ENCODE measurements at regions not wholly inside any gene's neighbourhood (a gene's known extent, or its start where the extent isn't known, plus 50 kb on each side); places are given as distances from the start of the nearest gene placed in this dataset.

GRCh38 chr4:124396333-124396732 is 316.2 kb downstream of the ANKRD50 start:
- ATAC-seq: no peak

DNA sequence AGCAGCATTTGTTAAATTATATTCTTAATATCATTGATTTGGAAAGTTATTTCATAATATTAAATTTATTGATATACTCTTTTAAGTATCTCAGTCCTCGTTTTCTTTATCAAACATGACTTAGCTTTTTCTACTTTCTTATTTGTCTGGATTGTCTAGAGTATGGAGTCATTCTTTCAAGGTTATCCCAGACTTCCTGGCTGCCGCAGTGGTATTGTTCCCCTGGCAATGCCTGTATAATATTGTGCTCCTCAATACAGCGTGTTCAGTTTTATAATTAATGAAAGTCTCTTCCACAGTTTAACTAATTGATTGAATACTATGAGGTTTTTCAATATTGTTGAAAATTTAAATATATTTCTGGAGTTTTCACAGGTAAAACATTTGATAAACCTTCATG is 310.9 kb downstream of the ANKRD50 start:
- ATAC-seq: no peak

GRCh38 chr4:124409044-124409443 is 303.5 kb downstream of the ANKRD50 start:
- ATAC-seq: no peak

- no peak for ATAC-seq
Observed at GRCh38 chr4:124414276-124415040, 298.1 kb downstream of the ANKRD50 start.

GRCh38 chr4:124415146-124415545 is 297.4 kb downstream of the ANKRD50 start:
- ATAC-seq: no peak

GRCh38 chr4:124417371-124417770 is 295.2 kb downstream of the ANKRD50 start:
- ATAC-seq: no peak

GRCh38 chr4:124420166-124420695 is 292.3 kb downstream of the ANKRD50 start:
- ATAC-seq: no peak

DNA sequence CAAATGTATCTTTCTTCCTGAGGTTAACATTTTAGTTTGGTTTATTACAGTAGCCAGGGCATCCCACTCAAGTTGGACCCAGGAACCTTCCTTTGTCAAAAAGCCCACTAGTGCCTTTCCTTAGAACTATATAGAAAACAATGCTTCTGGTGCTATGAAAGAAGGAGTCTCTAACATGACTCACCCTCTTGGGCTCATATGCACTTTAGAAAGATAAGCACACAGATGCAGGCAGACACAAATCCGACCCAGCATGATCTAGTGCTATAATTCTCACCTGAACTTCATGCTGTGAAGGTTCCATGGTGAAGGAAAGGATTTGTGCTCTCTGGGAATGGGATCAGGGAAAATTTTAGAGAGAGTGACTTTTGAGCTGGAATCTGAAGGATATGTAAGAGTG is 289.4 kb downstream of the ANKRD50 start:
- no peak for ATAC-seq

- no peak for ATAC-seq
Observed at GRCh38 chr4:124426279-124426678, 286.3 kb downstream of the ANKRD50 start.

GRCh38 chr4:124427095-124427767 is 285.3 kb downstream of the ANKRD50 start:
- ATAC-seq: no peak

DNA sequence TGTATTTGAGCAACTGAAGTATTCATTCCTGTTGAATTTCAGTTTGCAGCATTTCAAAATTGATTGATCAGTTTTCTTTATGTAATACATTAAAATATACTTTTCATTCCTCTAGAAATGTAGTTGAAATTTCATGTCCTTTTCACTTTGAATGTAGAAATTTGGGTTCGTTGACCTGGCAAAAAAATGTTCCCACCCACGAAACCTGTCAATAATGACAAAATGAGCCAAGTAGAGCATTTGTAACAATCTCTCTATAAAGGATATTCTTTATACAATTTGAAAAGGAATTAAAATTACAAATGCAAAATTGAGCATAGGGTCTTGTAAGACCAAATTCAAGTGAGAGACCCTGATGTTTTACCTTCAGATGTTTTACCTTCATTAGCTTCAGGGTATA is 283.9 kb downstream of the ANKRD50 start:
- no peak for ATAC-seq

GRCh38 chr4:124429746-124430250 is 282.7 kb downstream of the ANKRD50 start:
- ATAC-seq: no peak

GRCh38 chr4:124431653-124432192 is 280.8 kb downstream of the ANKRD50 start:
- no peak for ATAC-seq

DNA sequence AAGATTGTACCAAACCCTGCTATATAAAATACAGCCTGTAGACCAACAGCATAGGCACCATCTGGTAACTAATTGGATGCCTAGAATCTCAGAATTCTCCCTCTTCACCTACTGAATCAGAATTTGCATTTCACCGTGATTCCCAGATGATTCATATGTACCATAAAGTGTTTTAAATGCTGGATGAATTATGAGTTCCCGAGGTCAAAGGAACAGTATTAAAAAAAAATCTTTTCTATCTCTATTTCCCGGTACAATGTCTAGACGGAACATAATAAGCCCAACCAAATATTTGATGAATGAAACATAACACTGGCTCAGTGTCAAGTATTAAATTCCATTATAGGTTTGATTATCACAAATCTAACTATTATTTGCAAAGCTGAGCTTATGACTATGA is 280.0 kb downstream of the ANKRD50 start:
- ATAC-seq: no peak

DNA sequence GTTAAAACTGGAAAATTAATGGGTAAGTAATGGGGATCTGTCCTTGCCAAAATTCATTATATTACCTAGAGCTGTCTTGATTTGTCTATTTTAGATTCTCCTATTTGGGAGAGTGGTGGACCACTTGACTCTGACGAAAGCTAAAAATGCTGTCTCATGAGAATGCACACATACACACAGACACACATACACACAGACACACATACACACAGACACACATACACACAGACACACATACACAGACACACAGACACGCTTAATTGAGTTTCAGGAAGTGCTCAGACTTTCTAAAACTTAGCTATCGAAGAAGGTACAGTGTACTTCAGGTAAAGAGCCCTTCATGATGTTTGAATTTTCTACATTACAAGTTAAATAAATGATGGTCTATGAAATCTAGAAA is 279.5 kb downstream of the ANKRD50 start:
- ATAC-seq: no peak

DNA sequence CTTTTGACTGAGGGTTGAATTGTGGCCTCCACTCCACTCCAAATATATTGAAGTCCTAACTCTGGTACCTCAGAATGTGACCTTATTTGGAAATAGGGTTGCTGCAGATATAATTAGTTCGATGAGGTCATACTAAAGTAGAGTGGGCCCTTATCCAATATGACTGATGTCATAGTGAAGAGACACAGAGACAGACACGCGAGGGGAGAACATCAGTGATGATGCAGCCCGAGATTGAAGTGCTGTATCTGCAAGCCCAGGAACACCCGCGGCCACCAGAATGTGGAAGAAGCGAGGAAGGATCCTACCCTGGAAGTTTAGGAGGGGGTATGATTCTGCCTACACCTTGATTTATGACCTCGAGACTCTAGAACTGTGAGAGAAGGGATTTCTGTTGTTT is 279.0 kb downstream of the ANKRD50 start:
- ATAC-seq: no peak

DNA sequence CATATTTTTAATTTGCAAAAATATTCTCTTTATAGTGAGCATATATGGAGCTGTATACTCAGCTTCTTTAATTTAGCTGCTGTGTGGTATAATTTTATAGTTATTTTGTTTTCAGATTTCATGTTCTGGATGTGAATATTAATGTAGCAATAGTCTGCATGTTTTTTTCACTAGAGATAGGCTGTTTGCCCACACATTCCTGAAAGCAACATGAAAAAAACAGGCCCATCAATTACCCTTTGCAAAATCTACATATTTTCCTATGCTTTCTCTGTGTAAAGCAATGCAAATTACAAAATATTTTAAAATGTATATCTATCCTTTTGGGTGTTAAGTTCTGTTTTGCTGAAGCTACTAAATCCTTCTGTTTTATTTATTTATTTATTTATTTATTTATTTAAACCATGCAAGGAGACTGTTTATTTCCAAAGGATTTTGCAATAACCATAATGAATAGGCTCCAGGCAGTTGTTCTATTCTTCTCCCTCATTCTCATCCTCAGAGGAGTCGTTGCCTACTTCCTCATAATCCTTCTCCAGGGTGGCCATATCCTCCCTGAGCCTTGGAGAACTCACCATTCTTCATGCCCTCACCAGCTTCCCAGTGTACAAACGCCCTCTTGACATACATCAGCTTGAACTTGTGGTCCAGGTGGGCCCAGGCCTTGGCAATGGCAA is 277.1 kb downstream of the ANKRD50 start:
- ATAC-seq: no peak

DNA sequence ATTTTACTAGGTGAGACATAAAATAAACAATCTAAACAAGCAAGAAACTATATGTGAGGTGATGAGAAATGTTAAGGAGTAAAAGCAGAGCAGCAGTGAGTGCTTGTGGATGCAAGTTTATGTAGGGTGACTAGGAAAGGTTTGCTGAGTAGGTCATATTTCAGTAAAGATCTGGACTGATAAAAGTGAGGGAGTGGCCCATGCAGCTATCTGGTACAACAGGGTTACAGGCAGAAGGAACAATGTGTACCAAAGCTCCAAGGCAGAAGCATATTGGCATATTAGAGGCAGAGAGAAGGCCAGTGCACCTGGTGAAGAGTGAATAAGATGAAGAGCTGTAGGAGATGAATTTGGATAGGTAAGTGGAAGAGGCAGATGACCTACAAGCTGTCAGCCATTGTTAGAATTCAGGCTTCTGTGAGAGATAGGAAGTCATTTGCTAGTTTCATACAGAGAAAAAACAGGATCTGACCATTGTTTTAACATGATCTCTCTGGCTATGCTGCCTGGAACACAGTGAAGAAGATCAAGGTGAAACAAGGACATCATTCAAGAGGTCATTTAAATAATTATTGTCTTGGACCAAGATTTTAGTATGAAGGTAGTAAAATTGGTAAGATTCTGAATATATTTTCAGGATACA is 274.6 kb downstream of the ANKRD50 start:
- no peak for ATAC-seq

- no peak for ATAC-seq
Observed at GRCh38 chr4:124445071-124445470, 267.5 kb downstream of the ANKRD50 start.

- no peak for ATAC-seq
Observed at GRCh38 chr4:124449881-124450280, 262.7 kb downstream of the ANKRD50 start.

GRCh38 chr4:124450851-124451250 is 261.7 kb downstream of the ANKRD50 start:
- no peak for ATAC-seq

DNA sequence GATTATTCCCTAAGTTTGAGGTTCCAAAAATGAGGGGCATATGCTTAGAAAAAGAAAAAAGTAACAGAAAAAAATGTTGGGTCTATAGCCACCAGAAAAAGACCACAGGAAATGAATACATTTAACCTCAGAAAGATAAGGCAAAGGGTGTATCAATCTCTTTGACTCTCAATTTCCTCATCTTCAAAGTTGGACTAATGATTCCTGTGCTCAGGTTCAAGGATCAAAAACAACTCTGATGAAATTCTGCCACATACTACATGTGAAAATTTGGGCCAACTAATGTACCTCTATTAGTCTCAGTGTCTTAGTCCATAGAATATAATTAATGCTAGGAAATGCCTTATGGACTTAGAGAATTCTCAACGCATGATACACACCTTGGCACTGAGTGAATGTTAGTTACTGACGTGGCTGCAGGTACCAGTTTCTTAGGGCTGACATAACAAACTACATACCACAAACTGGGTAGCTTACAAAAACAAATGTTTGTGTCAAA is 257.7 kb downstream of the ANKRD50 start:
- ATAC-seq: no peak

Data from activated CD4-positive, CD25-positive, alpha-beta regulatory T cell treated with anti-CD3 and anti-CD28 coated beads, Interleukin-2, amount 50 U/mL, for 24 hours (primary cell).